ENCODE measurements at regions not wholly inside any gene's neighbourhood (a gene's known extent, or its start where the extent isn't known, plus 50 kb on each side); places are given as distances from the start of the nearest gene placed in this dataset.

- TF ChIP-seq ZNF142 (CRISPR knock-in tag; IDR thresholded peaks at IDR 0.05) (no peak), GATA4 (IDR thresholded peaks at IDR 0.05; ENCODE audit: borderline replicate concordance, low read depth) (peak; percentile 74), DNMT3B (CRISPR knock-in tag; conservative IDR thresholded peaks at IDR 0.05) (no peak), HOXA3 (CRISPR knock-in tag; IDR thresholded peaks at IDR 0.05) (peak; percentile 67; the same call in 1 of the 2 replicates), TFAP4 (IDR thresholded peaks at IDR 0.05; ENCODE audit: borderline replicate concordance, low read depth) (peak; percentile 56; the same call in 1 of the 2 replicates), PAF1 (CRISPR knock-in tag; IDR thresholded peaks at IDR 0.05) (no peak), KMT2B (CRISPR knock-in tag; IDR thresholded peaks at IDR 0.05) (peak; percentile 47; the same call in 1 of the 2 replicates), HMGA1 (CRISPR knock-in tag; conservative IDR thresholded peaks at IDR 0.05) (no peak)
- TF ChIP-seq, protein P1, sequence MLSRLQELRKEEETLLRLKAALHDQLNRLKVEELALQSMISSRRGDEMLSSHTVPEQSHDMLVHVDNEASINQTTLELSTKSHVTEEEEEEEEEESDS (CRISPR knock-in tag; IDR thresholded peaks at IDR 0.05; ENCODE audit: borderline replicate concordance), result no peak
- TF ChIP-seq, protein P2, sequence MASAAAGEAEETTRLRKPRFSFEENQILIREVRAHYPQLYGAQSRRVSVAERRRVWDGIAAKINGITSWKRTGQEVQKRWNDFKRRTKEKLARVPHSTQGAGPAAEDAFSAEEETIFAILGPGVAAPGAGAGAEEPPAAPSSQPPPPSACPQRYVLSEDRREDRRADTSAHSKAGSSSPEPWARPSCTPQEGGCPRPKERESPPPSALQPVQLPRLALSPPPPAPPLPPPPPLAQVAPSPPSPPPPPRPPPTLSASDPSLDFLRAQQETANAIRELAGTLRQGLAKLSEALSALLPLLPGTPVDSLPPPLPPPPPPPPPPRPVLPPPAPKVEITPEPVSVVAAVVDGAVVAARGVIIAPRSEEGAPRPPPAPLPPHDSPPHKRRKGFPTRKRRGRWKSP (CRISPR knock-in tag; IDR thresholded peaks at IDR 0.05), result peak; percentile 68
- TF ChIP-seq, protein P3, sequence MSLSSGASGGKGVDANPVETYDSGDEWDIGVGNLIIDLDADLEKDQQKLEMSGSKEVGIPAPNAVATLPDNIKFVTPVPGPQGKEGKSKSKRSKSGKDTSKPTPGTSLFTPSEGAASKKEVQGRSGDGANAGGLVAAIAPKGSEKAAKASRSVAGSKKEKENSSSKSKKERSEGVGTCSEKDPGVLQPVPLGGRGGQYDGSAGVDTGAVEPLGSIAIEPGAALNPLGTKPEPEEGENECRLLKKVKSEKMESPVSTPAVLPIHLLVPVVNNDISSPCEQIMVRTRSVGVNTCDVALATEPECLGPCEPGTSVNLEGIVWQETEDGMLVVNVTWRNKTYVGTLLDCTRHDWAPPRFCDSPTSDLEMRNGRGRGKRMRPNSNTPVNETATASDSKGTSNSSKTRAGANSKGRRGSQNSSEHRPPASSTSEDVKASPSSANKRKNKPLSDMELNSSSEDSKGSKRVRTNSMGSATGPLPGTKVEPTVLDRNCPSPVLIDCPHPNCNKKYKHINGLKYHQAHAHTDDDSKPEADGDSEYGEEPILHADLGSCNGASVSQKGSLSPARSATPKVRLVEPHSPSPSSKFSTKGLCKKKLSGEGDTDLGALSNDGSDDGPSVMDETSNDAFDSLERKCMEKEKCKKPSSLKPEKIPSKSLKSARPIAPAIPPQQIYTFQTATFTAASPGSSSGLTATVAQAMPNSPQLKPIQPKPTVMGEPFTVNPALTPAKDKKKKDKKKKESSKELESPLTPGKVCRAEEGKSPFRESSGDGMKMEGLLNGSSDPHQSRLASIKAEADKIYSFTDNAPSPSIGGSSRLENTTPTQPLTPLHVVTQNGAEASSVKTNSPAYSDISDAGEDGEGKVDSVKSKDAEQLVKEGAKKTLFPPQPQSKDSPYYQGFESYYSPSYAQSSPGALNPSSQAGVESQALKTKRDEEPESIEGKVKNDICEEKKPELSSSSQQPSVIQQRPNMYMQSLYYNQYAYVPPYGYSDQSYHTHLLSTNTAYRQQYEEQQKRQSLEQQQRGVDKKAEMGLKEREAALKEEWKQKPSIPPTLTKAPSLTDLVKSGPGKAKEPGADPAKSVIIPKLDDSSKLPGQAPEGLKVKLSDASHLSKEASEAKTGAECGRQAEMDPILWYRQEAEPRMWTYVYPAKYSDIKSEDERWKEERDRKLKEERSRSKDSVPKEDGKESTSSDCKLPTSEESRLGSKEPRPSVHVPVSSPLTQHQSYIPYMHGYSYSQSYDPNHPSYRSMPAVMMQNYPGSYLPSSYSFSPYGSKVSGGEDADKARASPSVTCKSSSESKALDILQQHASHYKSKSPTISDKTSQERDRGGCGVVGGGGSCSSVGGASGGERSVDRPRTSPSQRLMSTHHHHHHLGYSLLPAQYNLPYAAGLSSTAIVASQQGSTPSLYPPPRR (CRISPR knock-in tag; IDR thresholded peaks at IDR 0.05; ENCODE audit: borderline replicate concordance), result peak; percentile 77
- TF ChIP-seq, protein P4, sequence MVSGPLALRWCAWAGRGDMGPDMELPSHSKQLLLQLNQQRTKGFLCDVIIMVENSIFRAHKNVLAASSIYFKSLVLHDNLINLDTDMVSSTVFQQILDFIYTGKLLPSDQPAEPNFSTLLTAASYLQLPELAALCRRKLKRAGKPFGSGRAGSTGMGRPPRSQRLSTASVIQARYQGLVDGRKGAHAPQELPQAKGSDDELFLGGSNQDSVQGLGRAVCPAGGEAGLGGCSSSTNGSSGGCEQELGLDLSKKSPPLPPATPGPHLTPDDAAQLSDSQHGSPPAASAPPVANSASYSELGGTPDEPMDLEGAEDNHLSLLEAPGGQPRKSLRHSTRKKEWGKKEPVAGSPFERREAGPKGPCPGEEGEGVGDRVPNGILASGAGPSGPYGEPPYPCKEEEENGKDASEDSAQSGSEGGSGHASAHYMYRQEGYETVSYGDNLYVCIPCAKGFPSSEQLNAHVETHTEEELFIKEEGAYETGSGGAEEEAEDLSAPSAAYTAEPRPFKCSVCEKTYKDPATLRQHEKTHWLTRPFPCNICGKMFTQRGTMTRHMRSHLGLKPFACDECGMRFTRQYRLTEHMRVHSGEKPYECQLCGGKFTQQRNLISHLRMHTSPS (CRISPR knock-in tag; IDR thresholded peaks at IDR 0.05; ENCODE audit: low read depth), result peak; percentile 94
Observed at GRCh38 chr4:38424151-38424871, 239.7 kb upstream of the KLF3 start (continued).
